Suprapubic skin (tissue), 4 donors: ENCODE measurements at regions not wholly inside any gene's neighbourhood (a gene's known extent, or its start where the extent isn't known, plus 50 kb on each side); places are given as distances from the start of the nearest gene placed in this dataset.

Experiments
- CTCF ChIP-seq, 2 donors: fragments of 200-600 bp in 1 of 2; fragments of 450-650 bp in 1 of 2; sonication (generic) in 1 of 2; IDR thresholded peaks; one replicate each; pipeline ENCODE4 v1.5.1; 2016 to 2019; ENCODE audit warnings: antibody characterized with exemption in 2 of 2, mild to moderate bottlenecking in 1 of 2, moderate library complexity in 1 of 2
- POLR2A ChIP-seq, 2 donors: fragments of 450-650 bp; IDR thresholded peaks; one replicate each; pipeline ENCODE4 v1.6.1; 2017; ENCODE audit warnings: antibody characterized with exemption in 2 of 2, mild to moderate bottlenecking in 2 of 2, moderate library complexity in 2 of 2
- POLR2AphosphoS5 ChIP-seq, 3 donors: sonication (generic); formaldehyde crosslinking; IDR thresholded peaks; one replicate each; pipeline ENCODE4 v1.6.1; 2017; ENCODE audit warnings: antibody characterized with exemption in 3 of 3

GRCh38 chr4:166622425-166622977 lies 611.8 kb downstream of the SPOCK3 start:
- no peak for TF ChIP-seq POLR2A (IDR thresholded peaks at IDR 0.05)
- TF ChIP-seq CTCF (IDR thresholded peaks at IDR 0.05), result no peak
- no peak for TF ChIP-seq POLR2AphosphoS5 (IDR thresholded peaks at IDR 0.05)
